GM21360 (cell line): ENCODE measurements at regions not wholly inside any gene's neighbourhood (a gene's known extent, or its start where the extent isn't known, plus 50 kb on each side); places are given as distances from the start of the nearest gene placed in this dataset.

Experiments
- ATAC-seq: cut with Tn5 transposase; IDR thresholded peaks from one replicate; pipeline ENCODE4 v1.9.1; 2021; ENCODE audit warnings: mild to moderate bottlenecking, moderate library complexity; ENCODE audit not compliant: unreplicated experiment

DNA sequence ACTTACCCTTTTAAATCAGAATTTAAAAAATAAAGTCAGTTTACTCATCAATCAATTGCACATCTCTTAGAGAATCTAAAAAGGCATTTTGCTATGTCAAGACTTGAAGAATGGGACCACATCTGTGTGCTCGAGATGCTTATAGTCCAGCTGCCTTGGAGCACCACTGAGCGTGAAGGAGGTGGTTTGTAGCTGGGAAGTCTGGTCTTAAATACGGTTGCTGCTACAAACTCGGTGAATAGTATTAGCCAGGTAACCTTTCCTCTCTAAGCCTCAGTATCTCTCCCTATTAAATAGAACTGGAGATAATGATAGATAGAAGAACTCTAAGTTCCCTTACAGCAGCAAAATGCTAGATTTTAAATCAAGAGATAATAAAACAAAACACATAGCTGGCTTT lies 289.7 kb downstream of the TRIB2 start:
- no peak for ATAC-seq

DNA sequence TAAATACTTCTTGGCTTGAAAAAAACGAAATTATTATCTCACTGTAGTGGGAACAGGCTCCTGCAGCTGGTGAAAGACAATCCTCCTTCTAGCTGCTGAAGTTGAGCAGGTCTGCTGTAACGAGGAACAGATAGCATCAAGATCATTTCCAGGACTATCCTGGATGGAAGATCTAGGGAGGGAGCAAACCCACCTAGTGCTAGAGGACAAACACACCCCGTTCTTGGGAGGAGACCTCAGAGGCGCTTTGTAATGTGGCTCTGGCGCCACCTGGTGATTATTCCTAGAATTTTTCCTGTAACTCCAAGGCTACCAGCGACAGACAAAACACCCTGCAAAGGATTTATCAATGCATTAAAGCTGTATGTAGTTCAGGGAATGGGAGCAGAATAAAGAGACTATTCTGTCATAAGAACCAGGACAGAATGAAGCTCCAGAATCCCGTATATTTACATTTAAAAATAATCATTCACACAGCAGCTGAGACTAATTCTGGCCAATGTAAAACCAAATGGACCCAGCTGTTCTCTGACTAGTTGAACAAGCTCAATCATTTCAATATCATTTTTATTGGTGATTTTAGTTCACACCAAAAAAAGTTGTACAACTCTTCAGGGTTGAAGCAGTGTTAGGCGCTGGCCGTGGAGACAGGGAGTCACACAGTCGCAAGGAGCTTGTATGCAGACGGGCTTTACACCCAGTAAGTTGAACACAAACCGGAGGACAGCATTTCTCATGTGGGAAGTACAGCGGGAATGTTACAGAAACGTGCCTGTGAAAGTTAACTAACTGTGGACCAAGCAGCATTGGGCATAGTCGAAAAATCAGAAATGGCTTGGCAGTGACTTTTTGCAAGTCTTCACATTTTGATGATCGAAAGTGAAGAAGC lies 290.3 kb downstream of the TRIB2 start:
- ATAC-seq = peak; percentile 80

DNA sequence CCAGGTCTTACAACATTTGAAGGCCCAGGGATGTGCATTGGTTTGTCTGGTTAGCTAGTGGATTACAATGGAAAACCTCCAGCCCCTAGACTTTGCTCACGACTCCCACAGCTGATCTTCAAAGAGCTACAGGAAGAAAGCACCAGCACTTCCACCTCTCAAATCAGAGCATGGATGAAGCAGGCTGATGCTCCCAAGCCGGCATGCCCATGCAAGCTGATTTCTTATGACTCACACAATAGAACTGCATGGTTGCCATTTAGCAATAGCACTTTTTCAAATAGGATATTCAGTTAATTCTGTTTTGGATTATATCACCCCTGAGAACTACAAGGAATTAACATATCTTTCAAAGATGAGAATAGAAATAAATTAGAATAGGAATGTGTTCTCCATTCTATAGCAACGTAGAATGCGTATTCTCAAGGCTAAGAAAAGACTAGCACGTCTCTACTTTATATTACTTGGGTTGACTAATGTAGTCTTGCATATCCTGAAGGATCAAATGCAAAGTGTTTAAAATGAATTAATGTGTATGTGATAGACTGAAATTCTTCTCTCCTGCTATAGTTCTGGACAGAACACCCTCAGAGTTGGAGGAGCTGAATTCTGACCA lies 292.4 kb downstream of the TRIB2 start:
- no peak for ATAC-seq

DNA sequence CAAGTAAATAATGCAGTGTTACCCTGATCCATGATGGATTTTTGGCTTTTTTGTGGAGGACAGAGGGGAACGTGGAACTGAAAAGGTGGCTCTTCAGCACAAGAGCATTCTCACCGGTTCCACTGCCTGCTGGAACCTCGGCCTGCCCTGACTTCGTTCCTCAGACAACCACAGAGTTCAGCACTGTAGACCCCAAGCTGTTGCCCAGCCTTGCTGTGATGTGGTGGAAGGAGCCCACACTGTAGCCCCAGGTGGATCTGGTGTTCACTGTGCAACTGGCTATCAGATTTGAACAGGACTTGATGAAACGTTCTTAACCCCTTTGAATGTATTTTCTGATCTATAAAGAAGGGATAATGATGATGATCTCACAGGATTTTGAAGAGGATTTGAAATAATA lies 293.5 kb downstream of the TRIB2 start:
- ATAC-seq = no peak

GRCh38 chr2:13014783-13015182 lies 298.0 kb downstream of the TRIB2 start:
- ATAC-seq = no peak

DNA sequence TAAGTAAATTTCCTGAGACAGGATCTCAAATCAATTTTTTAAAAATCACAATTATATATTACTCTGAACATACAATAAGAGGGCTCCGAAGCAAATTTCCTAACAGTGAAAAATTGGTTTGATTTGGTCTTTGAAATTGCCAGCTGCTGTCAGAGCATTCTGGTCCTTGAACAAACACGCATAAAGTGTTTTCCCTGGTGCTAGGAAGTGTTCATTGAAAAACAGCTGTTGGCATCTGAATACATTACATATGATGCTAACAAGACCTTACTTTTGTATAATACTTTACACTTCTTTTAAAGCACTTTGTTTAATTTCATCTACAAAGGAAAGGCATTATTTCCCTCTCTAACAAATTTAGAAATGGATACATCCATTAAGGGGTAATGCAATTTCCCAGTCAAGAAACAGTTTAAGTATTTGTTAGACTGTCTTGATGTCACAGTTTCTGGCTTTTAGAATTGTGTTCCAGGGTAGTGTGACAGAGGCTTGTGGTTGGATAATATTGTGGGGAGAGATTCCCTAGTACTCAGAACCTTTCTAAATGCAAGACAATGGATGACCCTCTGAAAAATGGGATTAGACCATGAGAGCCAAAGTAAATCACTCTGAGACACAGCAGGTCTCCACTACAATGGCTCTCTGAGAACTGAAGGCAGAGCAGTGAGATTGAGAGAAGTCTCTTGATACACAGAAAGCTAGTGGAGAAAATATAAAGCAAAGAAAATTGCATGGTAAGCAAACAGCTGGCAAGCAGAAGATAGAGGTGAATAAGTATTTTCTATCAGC lies 299.0 kb downstream of the TRIB2 start:
- no peak for ATAC-seq

DNA sequence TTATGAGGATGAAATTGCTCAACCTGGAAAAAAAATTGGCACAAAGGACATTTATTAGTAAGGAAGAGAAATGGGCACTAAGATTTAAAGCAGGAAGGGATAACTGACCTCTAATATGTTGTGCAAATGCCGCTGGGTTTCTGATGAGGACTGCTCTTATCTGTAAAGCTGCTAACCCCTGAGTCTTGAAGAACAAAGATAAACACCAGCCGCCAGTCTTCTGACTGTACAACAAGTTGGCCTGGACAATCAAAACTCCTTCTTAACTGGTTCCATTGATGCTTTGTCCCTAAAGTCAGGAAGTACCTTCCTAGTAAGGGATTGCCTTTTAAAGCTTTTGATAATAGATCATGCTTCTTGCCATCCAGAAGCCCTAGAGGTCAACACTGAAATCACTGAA lies 301.8 kb downstream of the TRIB2 start:
- ATAC-seq = no peak

GRCh38 chr2:13019781-13020180 lies 303.0 kb downstream of the TRIB2 start:
- ATAC-seq = no peak

GRCh38 chr2:13020469-13020868 lies 303.7 kb downstream of the TRIB2 start:
- ATAC-seq = no peak

- no peak for ATAC-seq
Measured at GRCh38 chr2:13021470-13021957, 304.8 kb downstream of the TRIB2 start.

DNA sequence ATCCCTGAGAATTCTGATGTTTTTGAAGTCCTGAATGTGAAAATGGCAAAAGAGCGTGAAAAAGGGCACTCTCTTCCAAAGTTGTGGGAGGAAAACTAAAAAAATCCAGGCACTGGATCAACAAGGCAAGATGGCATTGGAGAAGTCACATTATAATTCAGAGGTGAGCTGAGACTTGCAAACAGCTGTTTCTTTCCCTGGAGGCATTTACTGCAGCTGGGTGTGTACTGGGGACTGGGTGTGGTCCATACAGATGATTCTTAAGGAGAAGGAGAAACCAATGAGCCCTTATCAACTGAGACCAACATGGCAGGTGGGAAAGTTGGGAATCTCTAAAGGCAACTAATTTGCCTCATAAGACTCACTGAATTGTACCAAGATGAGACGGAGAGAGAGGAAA lies 313.9 kb downstream of the TRIB2 start:
- no peak for ATAC-seq

- ATAC-seq = no peak
Measured at GRCh38 chr2:13034861-13035260, 318.1 kb downstream of the TRIB2 start.

- no peak for ATAC-seq
Measured at GRCh38 chr2:13035866-13036265, 319.1 kb downstream of the TRIB2 start.

DNA sequence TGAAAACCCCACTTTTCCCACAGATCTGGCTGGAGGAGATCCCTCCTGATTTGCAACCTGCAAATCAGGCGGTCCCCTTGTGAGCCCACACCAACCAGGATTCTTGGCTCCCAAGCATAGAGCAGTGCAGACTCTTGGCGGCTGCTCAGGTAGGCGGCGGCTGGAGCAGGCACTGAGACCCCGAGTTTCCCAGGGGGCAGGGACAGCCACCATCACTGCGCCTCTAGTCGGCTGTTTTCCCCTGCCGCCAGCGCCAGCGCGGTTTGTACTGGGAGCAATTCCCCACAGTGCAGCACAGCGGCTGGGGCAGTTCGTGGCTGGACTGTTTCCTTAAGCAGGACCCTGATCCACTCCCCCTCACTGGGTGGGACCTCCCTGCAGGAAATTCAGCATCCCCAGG lies 323.3 kb downstream of the TRIB2 start:
- ATAC-seq = no peak

- ATAC-seq = no peak
Measured at GRCh38 chr2:13046557-13047165, 329.9 kb downstream of the TRIB2 start.

GRCh38 chr2:13050764-13051163 lies 334.0 kb downstream of the TRIB2 start:
- no peak for ATAC-seq

GRCh38 chr2:13052547-13052946 lies 335.8 kb downstream of the TRIB2 start:
- no peak for ATAC-seq

- ATAC-seq = no peak
Measured at GRCh38 chr2:13056259-13056843, 339.6 kb downstream of the TRIB2 start.

DNA sequence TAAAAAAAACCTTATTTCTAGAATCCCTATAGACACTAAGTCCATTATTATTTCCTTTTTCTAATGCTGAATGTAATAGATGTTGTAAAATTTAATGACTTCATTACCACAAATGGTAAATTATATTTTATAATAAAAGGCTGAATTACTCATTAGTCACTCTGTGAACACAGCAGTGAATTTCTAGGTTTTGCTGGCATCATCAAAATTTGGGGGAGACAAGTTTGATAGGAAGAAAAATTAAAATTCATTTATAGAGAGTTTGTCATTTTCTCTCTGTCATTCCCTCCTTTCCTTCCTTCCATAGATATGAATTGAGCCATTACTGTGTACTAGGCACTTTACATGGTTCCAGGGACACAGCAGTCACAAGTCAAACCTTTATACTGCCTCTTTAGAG lies 340.9 kb downstream of the TRIB2 start:
- no peak for ATAC-seq

- no peak for ATAC-seq
Measured at GRCh38 chr2:13066676-13067075, 349.9 kb downstream of the TRIB2 start.

DNA sequence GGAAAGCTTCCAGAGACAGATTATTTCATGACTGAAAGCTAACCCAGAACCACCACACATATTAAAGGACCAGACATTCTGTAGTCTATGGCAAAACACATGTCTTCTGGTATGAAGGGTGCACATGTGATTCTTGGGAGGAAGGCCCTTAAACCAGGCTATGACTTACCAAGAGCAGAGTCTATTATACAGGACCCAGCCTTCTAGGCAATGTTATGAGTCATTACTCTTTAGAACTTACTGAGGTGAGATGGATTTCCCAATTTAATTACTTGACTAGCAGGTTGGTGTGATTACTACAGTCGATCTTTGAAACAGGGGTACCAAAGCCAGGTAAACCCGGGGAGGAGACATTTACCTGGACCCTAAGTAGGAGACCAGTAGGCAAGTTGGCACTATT lies 350.8 kb downstream of the TRIB2 start:
- no peak for ATAC-seq
